Activated B cell treated with CpG ODN at 0.5 μM for 24 hours (primary cell): ENCODE measurements at regions not wholly inside any gene's neighbourhood (a gene's known extent, or its start where the extent isn't known, plus 50 kb on each side); places are given as distances from the start of the nearest gene placed in this dataset.

ENCODE experiments used
- ATAC-seq: fragments of 200-7000 bp; cut with Tn5 transposase; one replicate; pipeline ENCODE4 v1.10.0; 2021; ENCODE audit warnings: low read depth, mild to moderate bottlenecking, moderate library complexity
- CTCF ChIA-PET: fragments of 350-600 bp; sonication (Branson Sonifier 250); formaldehyde crosslinking; loops from one replicate; lab custom pipeline; 2021; ENCODE audit warnings: antibody characterized with exemption; lab: Charles Lee
- POLR2A ChIA-PET: fragments of 350-600 bp; sonication (Branson Sonifier 250); formaldehyde crosslinking; loops from one replicate; lab custom pipeline; 2021; ENCODE audit warnings: antibody characterized with exemption; lab: Charles Lee
- DNase-seq: peaks from one replicate; pipeline ENCODE4 v3.0.0; 2022
- H3K27ac Mint-ChIP-seq: one replicate; pipeline ENCODE4 v1.8.0; 2020; ENCODE audit warnings: mixed read lengths
- H3K27me3 Mint-ChIP-seq: one replicate; pipeline ENCODE4 v1.8.0; 2021; ENCODE audit warnings: mixed read lengths
- H3K36me3 Mint-ChIP-seq: one replicate; pipeline ENCODE4 v1.8.0; 2021; ENCODE audit warnings: low read depth, mixed read lengths
- H3K4me1 Mint-ChIP-seq: one replicate; pipeline ENCODE4 v1.8.0; 2021; ENCODE audit warnings: mixed read lengths
- H3K4me3 Mint-ChIP-seq: one replicate; pipeline ENCODE4 v1.8.0; 2020; ENCODE audit warnings: mild to moderate bottlenecking, mixed read lengths
- H3K9me3 Mint-ChIP-seq: one replicate; pipeline ENCODE4 v1.8.0; 2020; ENCODE audit warnings: mixed read lengths
- CTCF ChIP-seq: fragments of 200-600 bp; IDR thresholded peaks from one replicate; pipeline ENCODE4 v1.8.0; 2022; ENCODE audit warnings: antibody characterized with exemption, mild to moderate bottlenecking
- intact Hi-C: fragments of 100-400 bp; cut with micrococcal nuclease; formaldehyde crosslinking; loops from one replicate; pipeline ENCODE4 v1.15.1; 2024

GRCh38 chr22:49573109-49573765 is 254.4 kb downstream of the BRD1 start:
- CTCF ChIA-PET: no interaction called here
- H3K27me3 Mint-ChIP-seq: no peaks in the 10 kb centered on the region
- ATAC-seq (no peak), DNase-seq (no peak)
- POLR2A ChIA-PET: no interaction called here
- H3K4me1 Mint-ChIP-seq: no peaks in the 10 kb centered on the region
- H3K9me3 Mint-ChIP-seq: no peaks in the 10 kb centered on the region
- intact Hi-C loops: no loop called here
- H3K27ac Mint-ChIP-seq: no peak overlapping the region
- H3K36me3 Mint-ChIP-seq: peaks cover 17% of the 10 kb centered on the region
- H3K4me3 Mint-ChIP-seq: no peak overlapping the region
- no peak for TF ChIP-seq CTCF

GRCh38 chr22:49571326-49571725 is 256.3 kb downstream of the BRD1 start:
- POLR2A ChIA-PET: no interaction called here
- Mint-ChIP-seq H3K27ac (no peak overlapping the region), H3K9me3 (no peaks in the 10 kb centered on the region), H3K27me3 (no peaks in the 10 kb centered on the region), H3K4me1 (no peaks in the 10 kb centered on the region), H3K4me3 (no peak overlapping the region), H3K36me3 (peaks cover 14% of the 10 kb centered on the region)
- TF ChIP-seq CTCF: no peak
- CTCF ChIA-PET: no interaction called here
- DNase-seq (no peak), ATAC-seq (no peak)
- intact Hi-C loops: no loop called here

- ATAC-seq (no peak), DNase-seq (no peak)
- Mint-ChIP-seq H3K27ac (no peak overlapping the region), H3K4me1 (no peaks in the 10 kb centered on the region), H3K36me3 (peaks cover 11% of the 10 kb centered on the region), H3K9me3 (no peaks in the 10 kb centered on the region), H3K4me3 (no peak overlapping the region), H3K27me3 (no peaks in the 10 kb centered on the region)
- POLR2A ChIA-PET: no interaction called here
- no peak for TF ChIP-seq CTCF
- intact Hi-C loops: no loop called here
- CTCF ChIA-PET: no interaction called here
Measured at GRCh38 chr22:49570032-49570848, 257.4 kb downstream of the BRD1 start.

GRCh38 chr22:49569286-49570031 is 258.2 kb downstream of the BRD1 start:
- Mint-ChIP-seq H3K9me3 (no peaks in the 10 kb centered on the region), H3K27ac (no peak overlapping the region), H3K27me3 (no peaks in the 10 kb centered on the region), H3K4me1 (no peaks in the 10 kb centered on the region), H3K36me3 (peaks cover 9% of the 10 kb centered on the region), H3K4me3 (no peak overlapping the region)
- POLR2A ChIA-PET: no interaction called here
- intact Hi-C loops: no loop called here
- no peak for ATAC-seq
- TF ChIP-seq CTCF: no peak
- DNase-seq: no peak
- CTCF ChIA-PET: no interaction called here

- CTCF ChIA-PET: no interaction called here
- no peak for DNase-seq
Measured at GRCh38 chr22:49568751-49569285, 258.9 kb downstream of the BRD1 start.

More at GRCh38 chr22:49568751-49569285, 258.9 kb downstream of the BRD1 start:
- no peaks in the 10 kb centered on the region for H3K4me1 Mint-ChIP-seq
- no peak for TF ChIP-seq CTCF
- ATAC-seq: no peak
- POLR2A ChIA-PET: no interaction called here
- intact Hi-C loops: no loop called here
- no peak overlapping the region for H3K4me3 Mint-ChIP-seq
- peaks cover 6% of the 10 kb centered on the region for H3K36me3 Mint-ChIP-seq
- H3K27ac Mint-ChIP-seq: no peak overlapping the region
- no peaks in the 10 kb centered on the region for H3K27me3 Mint-ChIP-seq
- no peaks in the 10 kb centered on the region for H3K9me3 Mint-ChIP-seq
